Neural progenitor cell (in vitro differentiated cells): ENCODE measurements at regions not wholly inside any gene's neighbourhood (a gene's known extent, or its start where the extent isn't known, plus 50 kb on each side); places are given as distances from the start of the nearest gene placed in this dataset.

ENCODE experiments used
- DNase-seq: peaks from one replicate; pipeline ENCODE4 v3.0.0-alpha.2; 2016; ENCODE audit warnings: low spot score
- H2AFZ ChIP-seq: fragments of 200-600 bp; sonication (generic); replicated peaks from 2 replicates; pipeline ENCODE4 v1.6.1; 2016; ENCODE audit warnings: antibody characterized with exemption
- H3F3A ChIP-seq: fragments of 200-600 bp; sonication (generic); 2 replicates; pipeline ENCODE4 v1.6.1; 2016; ENCODE audit warnings: antibody characterized with exemption, low read depth
- H3K27ac ChIP-seq: fragments of 200-600 bp; sonication (generic); 2 replicates; pipeline ENCODE4 v1.5.1; 2016; ENCODE audit warnings: mild to moderate bottlenecking
- H3K27me3 ChIP-seq: fragments of 200-600 bp; sonication (generic); 2 replicates; pipeline ENCODE4 v1.6.1; 2016; ENCODE audit warnings: mild to moderate bottlenecking, moderate library complexity
- H3K36me3 ChIP-seq: fragments of 200-600 bp; sonication (generic); 2 replicates; pipeline ENCODE4 v1.5.1; 2016
- H3K4me1 ChIP-seq: fragments of 200-600 bp; sonication (generic); 2 replicates; pipeline ENCODE4 v1.6.1; 2016; ENCODE audit warnings: mixed run types
- H3K4me2 ChIP-seq: fragments of 200-600 bp; sonication (generic); 2 replicates; pipeline ENCODE4 v1.6.1; 2016
- H3K4me3 ChIP-seq: fragments of 200-600 bp; sonication (generic); 2 replicates; pipeline ENCODE4 v1.5.1; 2016
- H3K79me2 ChIP-seq: fragments of 200-600 bp; sonication (generic); 2 replicates; pipeline ENCODE4 v1.6.1; 2016; ENCODE audit warnings: low read depth
- H3K9ac ChIP-seq: fragments of 200-600 bp; sonication (generic); 2 replicates; pipeline ENCODE4 v1.6.1; 2016
- H3K9me3 ChIP-seq: fragments of 200-600 bp; sonication (generic); 2 replicates; pipeline ENCODE4 v1.5.1; 2016; ENCODE audit warnings: low read depth
- H4K20me1 ChIP-seq: fragments of 200-600 bp; sonication (generic); 2 replicates; pipeline ENCODE4 v1.6.1; 2016; ENCODE audit warnings: low read depth
- H3K27ac Mint-ChIP-seq: 3 replicates; pipeline ENCODE4 v1.8.0; 2021; ENCODE audit warnings: mixed read lengths
- H3K27me3 Mint-ChIP-seq: 2 replicates; pipeline ENCODE4 v1.8.0; 2022; ENCODE audit warnings: low read depth, mild to moderate bottlenecking, inconsistent platforms, moderate library complexity, mixed read lengths; ENCODE audit not compliant: insufficient read depth
- H3K36me3 Mint-ChIP-seq: 3 replicates; pipeline ENCODE4 v1.8.0; 2021; ENCODE audit warnings: mixed read lengths
- H3K4me1 Mint-ChIP-seq: 3 replicates; pipeline ENCODE4 v1.8.0; 2021; ENCODE audit warnings: mixed read lengths
- H3K4me3 Mint-ChIP-seq: 3 replicates; pipeline ENCODE4 v1.8.0; 2021; ENCODE audit warnings: mild to moderate bottlenecking, moderate library complexity, mixed read lengths
- H3K9me3 Mint-ChIP-seq: 3 replicates; pipeline ENCODE4 v1.8.0; 2020; ENCODE audit warnings: mixed read lengths
- EZH2 ChIP-seq: fragments of 200-600 bp; sonication (generic); IDR thresholded peaks from 2 replicates; pipeline ENCODE4 v1.6.1; 2017; ENCODE audit warnings: antibody characterized with exemption, mild to moderate bottlenecking, moderate library complexity
- EZH2phosphoT487 ChIP-seq: fragments of 200-600 bp; sonication (generic); IDR thresholded peaks from 2 replicates; pipeline ENCODE4 v1.6.1; 2017; ENCODE audit warnings: antibody characterized with exemption
- TF ChIP-seq, protein P1 (sequence below): fragments of 200-600 bp; sonication (generic); IDR thresholded peaks from 2 replicates; pipeline ENCODE4 v1.5.1; 2017; ENCODE audit warnings: antibody characterized with exemption, mild to moderate bottlenecking

DNA sequence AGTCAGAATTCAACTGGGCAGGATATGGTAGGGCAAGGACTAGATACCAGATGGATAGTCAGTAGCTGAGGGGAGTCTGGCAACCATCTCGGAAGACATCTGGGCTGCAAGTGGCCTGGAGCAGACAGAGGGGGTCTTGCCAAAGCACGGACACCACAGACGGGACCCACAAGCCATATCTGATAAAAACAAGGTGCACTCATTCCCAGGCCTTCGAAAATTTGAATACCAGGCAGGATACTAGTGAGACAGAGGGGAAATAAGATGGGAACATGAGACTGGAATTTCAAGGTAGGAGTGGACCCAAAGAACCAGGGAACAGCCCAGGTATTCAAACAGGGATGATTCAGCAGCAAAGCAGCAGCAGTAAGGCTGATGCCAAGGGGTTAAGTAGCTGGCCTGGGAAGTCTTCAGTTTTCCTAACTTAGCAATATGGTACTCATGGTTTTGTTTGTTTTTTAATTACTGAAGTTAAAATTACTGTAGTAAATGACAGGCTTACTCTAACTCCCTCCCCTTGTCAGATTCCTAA is 144.9 kb upstream of the NCKAP5 start:
- no peaks in the 10 kb centered on the region for H3K36me3 ChIP-seq
- H2AFZ ChIP-seq, result no peak overlapping the region
- Mint-ChIP-seq H3K27ac (peak overlapping the region; percentile 52), H3K4me1 (peaks cover 54% of the 10 kb centered on the region), H3K36me3 (peaks cover 8% of the 10 kb centered on the region), H3K27me3 (peaks cover 8% of the 10 kb centered on the region), H3K4me3 (no peak overlapping the region), H3K9me3 (peaks cover 19% of the 10 kb centered on the region)
- no peak overlapping the region for H3K4me3 ChIP-seq
- H3K9me3 ChIP-seq, result peaks cover 5% of the 10 kb centered on the region
- no peak overlapping the region for H3K9ac ChIP-seq
- H3K4me1 ChIP-seq, result peaks cover 17% of the 10 kb centered on the region
- no peaks in the 10 kb centered on the region for H3K27me3 ChIP-seq
- no peak for TF ChIP-seq EZH2phosphoT487
- TF ChIP-seq, protein P1, sequence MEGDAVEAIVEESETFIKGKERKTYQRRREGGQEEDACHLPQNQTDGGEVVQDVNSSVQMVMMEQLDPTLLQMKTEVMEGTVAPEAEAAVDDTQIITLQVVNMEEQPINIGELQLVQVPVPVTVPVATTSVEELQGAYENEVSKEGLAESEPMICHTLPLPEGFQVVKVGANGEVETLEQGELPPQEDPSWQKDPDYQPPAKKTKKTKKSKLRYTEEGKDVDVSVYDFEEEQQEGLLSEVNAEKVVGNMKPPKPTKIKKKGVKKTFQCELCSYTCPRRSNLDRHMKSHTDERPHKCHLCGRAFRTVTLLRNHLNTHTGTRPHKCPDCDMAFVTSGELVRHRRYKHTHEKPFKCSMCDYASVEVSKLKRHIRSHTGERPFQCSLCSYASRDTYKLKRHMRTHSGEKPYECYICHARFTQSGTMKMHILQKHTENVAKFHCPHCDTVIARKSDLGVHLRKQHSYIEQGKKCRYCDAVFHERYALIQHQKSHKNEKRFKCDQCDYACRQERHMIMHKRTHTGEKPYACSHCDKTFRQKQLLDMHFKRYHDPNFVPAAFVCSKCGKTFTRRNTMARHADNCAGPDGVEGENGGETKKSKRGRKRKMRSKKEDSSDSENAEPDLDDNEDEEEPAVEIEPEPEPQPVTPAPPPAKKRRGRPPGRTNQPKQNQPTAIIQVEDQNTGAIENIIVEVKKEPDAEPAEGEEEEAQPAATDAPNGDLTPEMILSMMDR, result no peak
- no peak for TF ChIP-seq EZH2
- no peak overlapping the region for H3K4me2 ChIP-seq
- H4K20me1 ChIP-seq, result no peaks in the 10 kb centered on the region
- H3K79me2 ChIP-seq, result no peaks in the 10 kb centered on the region
- DNase-seq, result no peak
- peaks cover 22% of the 10 kb centered on the region for H3F3A ChIP-seq
- H3K27ac ChIP-seq, result no peak overlapping the region

- Mint-ChIP-seq H3K4me1 (peaks cover 39% of the 10 kb centered on the region), H3K4me3 (no peak overlapping the region), H3K9me3 (peaks cover 29% of the 10 kb centered on the region), H3K36me3 (peaks cover 4% of the 10 kb centered on the region), H3K27ac (peak overlapping the region; percentile 27), H3K27me3 (peaks cover 9% of the 10 kb centered on the region)
- Histone ChIP-seq H3K4me1 (peaks cover 8% of the 10 kb centered on the region), H2AFZ (no peak overlapping the region), H4K20me1 (no peaks in the 10 kb centered on the region), H3K9me3 (no peaks in the 10 kb centered on the region), H3K27me3 (no peaks in the 10 kb centered on the region), H3K27ac (no peak overlapping the region), H3K4me2 (no peak overlapping the region), H3K79me2 (no peaks in the 10 kb centered on the region), H3K4me3 (no peak overlapping the region), H3K36me3 (no peaks in the 10 kb centered on the region), H3K9ac (no peak overlapping the region), H3F3A (peaks cover 10% of the 10 kb centered on the region)
- DNase-seq, result no peak
- no peak for TF ChIP-seq EZH2
- TF ChIP-seq, protein P1, result no peak
- no peak for TF ChIP-seq EZH2phosphoT487
Observed at GRCh38 chr2:133716166-133716565, 147.9 kb upstream of the NCKAP5 start.

- Histone ChIP-seq H3K9ac (no peak overlapping the region), H3K4me3 (no peak overlapping the region), H3K4me2 (no peak overlapping the region), H3K79me2 (no peaks in the 10 kb centered on the region), H2AFZ (no peak overlapping the region), H3K9me3 (no peaks in the 10 kb centered on the region), H3K27me3 (no peaks in the 10 kb centered on the region), H4K20me1 (no peaks in the 10 kb centered on the region), H3K27ac (no peak overlapping the region), H3K4me1 (no peaks in the 10 kb centered on the region), H3F3A (no peaks in the 10 kb centered on the region), H3K36me3 (no peaks in the 10 kb centered on the region)
- Mint-ChIP-seq H3K27me3 (peaks cover 5% of the 10 kb centered on the region), H3K4me3 (no peak overlapping the region), H3K36me3 (peaks cover 4% of the 10 kb centered on the region), H3K9me3 (peaks cover 35% of the 10 kb centered on the region), H3K4me1 (peaks cover 25% of the 10 kb centered on the region), H3K27ac (no peak overlapping the region)
- TF ChIP-seq, protein P1, result no peak
- TF ChIP-seq EZH2 (no peak), EZH2phosphoT487 (no peak)
- no peak for DNase-seq
Observed at GRCh38 chr2:133717497-133717896, 149.2 kb upstream of the NCKAP5 start.
